A673 (cell line): ENCODE measurements at regions not wholly inside any gene's neighbourhood (a gene's known extent, or its start where the extent isn't known, plus 50 kb on each side); places are given as distances from the start of the nearest gene placed in this dataset.

ENCODE experiments used
- BruUV-seq: library from RNA; stranded (reverse); fragments of 400-500 nt; replicated peaks from 2 replicates; lab custom pipeline; 2021; lab: Mats Ljungman, UMichigan
- CTCF ChIA-PET: fragments of 300-600 bp; sonication (Branson Sonifier 250); formaldehyde crosslinking; loops from one replicate; lab custom pipeline; 2022; ENCODE audit warnings: antibody characterized with exemption; lab: Charles Lee
- POLR2A ChIA-PET: fragments of 300-600 bp; sonication (Branson Sonifier 250); formaldehyde crosslinking; loops from one replicate; lab custom pipeline; 2022; ENCODE audit warnings: antibody characterized with exemption; ENCODE audit not compliant: low non-redundant PET; lab: Charles Lee
- DNase-seq: peaks from one replicate; pipeline ENCODE4 v3.0.0-alpha.2; 2015; ENCODE audit warnings: low spot score
- H3K27ac ChIP-seq: fragments of 200-600 bp; sonication (generic); 2 replicates; pipeline ENCODE4 v1.5.1; 2016; ENCODE audit warnings: mixed run types, low read depth, mild to moderate bottlenecking, mixed read lengths, antibody characterized with exemption, low read length; ENCODE audit not compliant: poor library complexity, severe bottlenecking
- H3K27me3 ChIP-seq: fragments of 200-600 bp; sonication (generic); replicated peaks from 2 replicates; pipeline ENCODE4 v1.6.1; 2017; ENCODE audit warnings: mixed run types, low read depth, mild to moderate bottlenecking, mixed read lengths, antibody characterized with exemption, low read length; ENCODE audit not compliant: insufficient read depth, poor library complexity
- H3K36me3 ChIP-seq: fragments of 200-600 bp; sonication (generic); 2 replicates; pipeline ENCODE4 v1.6.1; 2016; ENCODE audit warnings: mixed run types, mild to moderate bottlenecking, mixed read lengths, antibody characterized with exemption, low read length; ENCODE audit not compliant: insufficient read depth, poor library complexity, severe bottlenecking
- H3K4me1 ChIP-seq: fragments of 200-600 bp; sonication (generic); 2 replicates; pipeline ENCODE4 v1.6.1; 2017; ENCODE audit warnings: mixed run types, mild to moderate bottlenecking, mixed read lengths, antibody characterized with exemption, low read length; ENCODE audit not compliant: insufficient read depth, poor library complexity, severe bottlenecking
- H3K4me3 ChIP-seq: fragments of 200-600 bp; sonication (generic); 2 replicates; pipeline ENCODE4 v1.5.1; 2016; ENCODE audit warnings: low read depth, mixed run types, mild to moderate bottlenecking, mixed read lengths, low read length; ENCODE audit not compliant: poor library complexity, severe bottlenecking
- H3K9me3 ChIP-seq: fragments of 200-600 bp; sonication (generic); 2 replicates; pipeline ENCODE4 v1.6.1; 2016; ENCODE audit warnings: mixed run types, low read depth, mild to moderate bottlenecking, mixed read lengths, antibody characterized with exemption, low read length; ENCODE audit not compliant: poor library complexity, severe bottlenecking
- CTCF ChIP-seq: fragments of 300-800, 200-600 bp; sonication (generic); conservative IDR thresholded peaks from 2 replicates; pipeline ENCODE4 v1.5.1; 2017; ENCODE audit warnings: low read depth, mild to moderate bottlenecking, antibody characterized with exemption, low read length, moderate library complexity, mixed read lengths
- EZH2 ChIP-seq: fragments of 200-600 bp; sonication (generic); IDR thresholded peaks from 2 replicates; pipeline ENCODE4 v1.6.1; 2017; ENCODE audit warnings: borderline replicate concordance, low read depth, mild to moderate bottlenecking, mixed read lengths, antibody characterized with exemption, low read length; ENCODE audit not compliant: poor library complexity, severe bottlenecking
- intact Hi-C: fragments of 100-400 bp; cut with micrococcal nuclease; formaldehyde crosslinking; loops from one replicate; pipeline ENCODE4 v1.10.0; 2022; ENCODE audit not compliant: unreplicated experiment

DNA sequence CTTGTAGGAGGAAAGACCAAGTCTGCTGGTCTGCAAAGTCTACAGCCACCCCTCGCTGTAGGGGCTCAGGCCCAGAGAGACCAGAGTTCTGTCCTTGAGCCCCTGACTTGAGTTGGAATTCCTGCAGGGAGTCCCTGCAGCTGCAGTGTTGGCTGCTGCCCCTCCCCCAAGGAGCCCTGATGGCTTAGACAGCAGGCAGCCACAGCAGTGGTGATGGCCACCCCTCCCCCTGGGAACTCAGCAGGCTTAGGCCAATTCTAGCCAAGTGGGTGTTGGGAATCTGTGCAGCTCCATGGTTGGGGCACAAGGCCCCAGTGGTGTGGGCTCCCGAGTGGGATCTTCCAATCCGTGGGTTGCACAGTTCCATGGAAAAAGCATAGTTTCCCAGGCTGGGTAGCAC is 345.4 kb downstream of the CD109 start:
- no peak for DNase-seq
- TF ChIP-seq CTCF (no peak), EZH2 (no peak)
- Histone ChIP-seq H3K4me3 (no peak overlapping the region), H3K4me1 (no peaks in the 10 kb centered on the region), H3K27me3 (no peaks in the 10 kb centered on the region), H3K36me3 (no peaks in the 10 kb centered on the region), H3K27ac (no peak overlapping the region), H3K9me3 (no peaks in the 10 kb centered on the region)
- CTCF ChIA-PET, result no interaction called here
- POLR2A ChIA-PET, result no interaction called here
- BruUV-seq, result no TSS peak
- intact Hi-C loops, result no loop called here

- no peaks in the 10 kb centered on the region for H3K36me3 ChIP-seq
- no peak overlapping the region for H3K27ac ChIP-seq
- no TSS peak for BruUV-seq
- H3K27me3 ChIP-seq, result no peaks in the 10 kb centered on the region
- no peaks in the 10 kb centered on the region for H3K4me1 ChIP-seq
- H3K4me3 ChIP-seq, result no peak overlapping the region
- intact Hi-C loops, result no loop called here
- DNase-seq, result no peak
- TF ChIP-seq EZH2, result no peak
- no peak for TF ChIP-seq CTCF
- ChIA-PET POLR2A (no interaction called here), CTCF (no interaction called here)
- no peaks in the 10 kb centered on the region for H3K9me3 ChIP-seq
Observed at GRCh38 chr6:74018825-74019224, 322.8 kb downstream of the CD109 start.

GRCh38 chr6:74015427-74015826 is 319.4 kb downstream of the CD109 start:
- TF ChIP-seq CTCF (no peak), EZH2 (no peak)
- Histone ChIP-seq H3K36me3 (no peaks in the 10 kb centered on the region), H3K4me3 (no peak overlapping the region), H3K27ac (no peak overlapping the region), H3K9me3 (no peaks in the 10 kb centered on the region), H3K27me3 (no peaks in the 10 kb centered on the region), H3K4me1 (no peaks in the 10 kb centered on the region)
- BruUV-seq, result no TSS peak
- ChIA-PET CTCF (interaction anchor here (0.6 kb wide), 1 partner anchor 143 kb away, joined by 5 read pairs; no protein-coding TSS in a partner anchor), POLR2A (no interaction called here)
- no peak for DNase-seq
- intact Hi-C loops, result no loop called here
